PC-9 (cell line): ENCODE measurements at regions not wholly inside any gene's neighbourhood (a gene's known extent, or its start where the extent isn't known, plus 50 kb on each side); places are given as distances from the start of the nearest gene placed in this dataset.

ENCODE experiments used
- EZH2 ChIP-seq: fragments of 200-600 bp; sonication (generic); IDR thresholded peaks from 2 replicates; pipeline ENCODE4 v1.8.0; 2017; ENCODE audit warnings: antibody characterized with exemption, low read depth
- TF ChIP-seq, protein P1 (sequence below): fragments of 200-600 bp; sonication (generic); conservative IDR thresholded peaks from 2 replicates; pipeline ENCODE4 v1.6.1; 2017; ENCODE audit warnings: mixed run types, antibody characterized with exemption, mild to moderate bottlenecking, moderate library complexity

DNA sequence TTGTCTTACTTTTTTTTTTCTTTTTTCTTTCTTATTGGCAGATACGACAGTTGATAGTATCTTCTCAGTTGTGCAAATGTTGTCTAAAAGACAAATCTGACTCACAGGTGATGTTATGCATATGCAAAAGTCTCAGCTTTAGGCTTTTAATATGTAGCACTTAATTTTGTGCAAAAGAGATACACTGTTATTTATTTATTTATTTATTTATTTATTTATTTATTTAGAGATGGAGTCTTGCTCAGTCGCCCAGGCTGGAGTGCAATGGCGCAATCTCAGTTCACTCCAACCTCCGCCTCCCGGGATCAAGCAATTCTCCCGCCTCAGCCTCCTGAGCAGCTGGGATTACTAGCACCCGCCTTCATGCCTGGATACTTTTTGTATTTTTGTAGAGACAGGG lies 383.9 kb upstream of the PCDH9 start:
- TF ChIP-seq, protein P1, sequence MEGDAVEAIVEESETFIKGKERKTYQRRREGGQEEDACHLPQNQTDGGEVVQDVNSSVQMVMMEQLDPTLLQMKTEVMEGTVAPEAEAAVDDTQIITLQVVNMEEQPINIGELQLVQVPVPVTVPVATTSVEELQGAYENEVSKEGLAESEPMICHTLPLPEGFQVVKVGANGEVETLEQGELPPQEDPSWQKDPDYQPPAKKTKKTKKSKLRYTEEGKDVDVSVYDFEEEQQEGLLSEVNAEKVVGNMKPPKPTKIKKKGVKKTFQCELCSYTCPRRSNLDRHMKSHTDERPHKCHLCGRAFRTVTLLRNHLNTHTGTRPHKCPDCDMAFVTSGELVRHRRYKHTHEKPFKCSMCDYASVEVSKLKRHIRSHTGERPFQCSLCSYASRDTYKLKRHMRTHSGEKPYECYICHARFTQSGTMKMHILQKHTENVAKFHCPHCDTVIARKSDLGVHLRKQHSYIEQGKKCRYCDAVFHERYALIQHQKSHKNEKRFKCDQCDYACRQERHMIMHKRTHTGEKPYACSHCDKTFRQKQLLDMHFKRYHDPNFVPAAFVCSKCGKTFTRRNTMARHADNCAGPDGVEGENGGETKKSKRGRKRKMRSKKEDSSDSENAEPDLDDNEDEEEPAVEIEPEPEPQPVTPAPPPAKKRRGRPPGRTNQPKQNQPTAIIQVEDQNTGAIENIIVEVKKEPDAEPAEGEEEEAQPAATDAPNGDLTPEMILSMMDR = no peak
- TF ChIP-seq EZH2 = no peak
